HCT116 (cell line): ENCODE measurements at regions not wholly inside any gene's neighbourhood (a gene's known extent, or its start where the extent isn't known, plus 50 kb on each side); places are given as distances from the start of the nearest gene placed in this dataset.

ENCODE experiments used
- ATAC-seq: fragments of 200-7000 bp; cut with Tn5 transposase; 2 replicates; pipeline ENCODE4 v1.9.1; 2020; ENCODE audit warnings: mild to moderate bottlenecking, moderate library complexity
- BruUV-seq: library from RNA; stranded (reverse); fragments of 400-500 nt; replicated peaks from 2 replicates; lab custom pipeline; 2021; lab: Mats Ljungman, UMichigan
- CTCF ChIA-PET: fragments of 300-600 bp; sonication (Branson Sonifier 250); formaldehyde crosslinking; loops from one replicate; lab custom pipeline; 2021; ENCODE audit warnings: antibody characterized with exemption; lab: Charles Lee
- POLR2A ChIA-PET: fragments of 300-600, 350-600 bp; sonication (Branson Sonifier 250); formaldehyde crosslinking; loops from one replicate; lab custom pipeline; 2021; ENCODE audit warnings: antibody characterized with exemption; lab: Charles Lee
- RAD21 ChIA-PET, 2 experiments: fragments of 300-600 bp; sonication (Branson Sonifier 250); formaldehyde crosslinking; loops; one replicate each; lab custom pipeline; 2023; ENCODE audit warnings: low total read pairs in 2 of 2; ENCODE audit not compliant: uncharacterized antibody in 2 of 2, unreplicated experiment in 2 of 2, low non-redundant PET in 1 of 2; lab: Charles Lee
- DNase-seq: peaks from one replicate; pipeline ENCODE4 v3.0.0-alpha.2; 2010; ENCODE audit warnings: low read depth, low spot score
- H2AFZ ChIP-seq: fragments of 200-600 bp; shearing (Covaris generic), sonication (generic); 2 replicates; pipeline ENCODE4 v1.6.1; 2017; ENCODE audit warnings: low read depth, mixed run types, mixed read lengths, antibody characterized with exemption, low read length; ENCODE audit not compliant: poor library complexity, severe bottlenecking
- H3K27ac ChIP-seq: 2 replicates; pipeline ENCODE4 v1.5.1; 2012; ENCODE audit warnings: low read depth, low read length
- H3K27me3 ChIP-seq: fragments of 200-600 bp; sonication (generic); 2 replicates; pipeline ENCODE4 v1.6.1; 2016; ENCODE audit warnings: mixed run types, low read length, mixed read lengths; ENCODE audit not compliant: insufficient read depth
- H3K36me3 ChIP-seq, 2 experiments: fragments of 200-500 bp in 1 of 2; fragments of 200-600 bp in 1 of 2; sonication (Bioruptor generic) in 1 of 2; sonication (generic) in 1 of 2; 2 replicates each; pipeline versions ENCODE4 v1.5.1 to v1.6.1; 2014 to 2016; ENCODE audit warnings: low read length in 2 of 2, inconsistent platforms in 1 of 2, mixed read lengths in 1 of 2, mixed run types in 1 of 2; ENCODE audit not compliant: insufficient read depth in 2 of 2, control insufficient read depth in 1 of 2
- H3K4me1 ChIP-seq, 2 experiments: fragments of 200-600 bp in 1 of 2; sonication (generic) in 1 of 2; 2 replicates each; pipeline versions ENCODE4 v1.5.1 to v1.6.1; 2012 to 2017; ENCODE audit warnings: low read length in 2 of 2, inconsistent platforms in 1 of 2, mild to moderate bottlenecking in 1 of 2, mixed read lengths in 1 of 2, mixed run types in 1 of 2, moderate library complexity in 1 of 2; ENCODE audit not compliant: insufficient read depth in 2 of 2, control insufficient read depth in 1 of 2
- H3K4me2 ChIP-seq: fragments of 200-600 bp; sonication (generic); 2 replicates; pipeline ENCODE4 v1.6.1; 2017; ENCODE audit warnings: mixed run types, low read length, mixed read lengths
- H3K4me3 ChIP-seq, 2 experiments: fragments of 200-600 bp in 1 of 2; sonication (generic) in 1 of 2; replicated peaks in 1 of 2; 2 replicates each; pipeline ENCODE4 v1.5.1; 2011 to 2016; ENCODE audit warnings: low read length in 2 of 2, control low read depth in 1 of 2, low read depth in 1 of 2, mild to moderate bottlenecking in 1 of 2, mixed read lengths in 1 of 2, mixed run types in 1 of 2
- H3K79me2 ChIP-seq: fragments of 200-600 bp; sonication (generic); 2 replicates; pipeline ENCODE4 v1.6.1; 2017; ENCODE audit warnings: mild to moderate bottlenecking, mixed run types, low read length, moderate library complexity, mixed read lengths; ENCODE audit not compliant: insufficient read depth
- H3K9ac ChIP-seq: fragments of 200-600 bp; sonication (generic); 2 replicates; pipeline ENCODE4 v1.6.1; 2016; ENCODE audit warnings: low read length, mixed read lengths
- H3K9me2 ChIP-seq: fragments of 200-600 bp; sonication (generic), shearing (Covaris generic); 2 replicates; pipeline ENCODE4 v1.6.1; 2017; ENCODE audit warnings: mixed run types, mild to moderate bottlenecking, moderate library complexity; ENCODE audit not compliant: insufficient read depth
- H3K9me3 ChIP-seq, 2 experiments: fragments of 200-500 bp in 1 of 2; fragments of 200-600 bp in 1 of 2; sonication (Bioruptor generic) in 1 of 2; sonication (generic) in 1 of 2; 2 replicates each; pipeline ENCODE4 v1.6.1; 2014 to 2017; ENCODE audit warnings: low read length in 2 of 2, mixed read lengths in 2 of 2, inconsistent platforms in 1 of 2, low read depth in 1 of 2, mild to moderate bottlenecking in 1 of 2, mixed run types in 1 of 2, moderate library complexity in 1 of 2; ENCODE audit not compliant: control insufficient read depth in 1 of 2, insufficient read depth in 1 of 2
- H4K20me1 ChIP-seq: fragments of 200-600 bp; sonication (generic), shearing (Covaris generic); 2 replicates; pipeline ENCODE4 v1.6.1; 2017; ENCODE audit warnings: mixed run types, mild to moderate bottlenecking, moderate library complexity; ENCODE audit not compliant: insufficient read depth
- CTCF ChIP-seq, 3 experiments: fragments of 200-600 bp in 1 of 3; sonication (generic) in 1 of 3; IDR thresholded peaks in 2 of 3; conservative IDR thresholded peaks in 1 of 3; 2 replicates each; pipeline ENCODE4 v1.5.1; 2012 to 2017; ENCODE audit warnings: low read depth in 2 of 3, low read length in 2 of 3, antibody characterized with exemption in 1 of 3, borderline replicate concordance in 1 of 3, control low read depth in 1 of 3, mild to moderate bottlenecking in 1 of 3, mixed read lengths in 1 of 3, mixed run types in 1 of 3, moderate library complexity in 1 of 3; ENCODE audit not compliant: insufficient read depth in 1 of 3
- EGR1 ChIP-seq: IDR thresholded peaks from 2 replicates; pipeline ENCODE4 v1.6.1; 2012; ENCODE audit warnings: low read depth
- EZH2 ChIP-seq: fragments of 200-600 bp; sonication (generic); IDR thresholded peaks from 2 replicates; pipeline ENCODE4 v1.6.1; 2017; ENCODE audit warnings: antibody characterized with exemption, mixed run types
- EZH2phosphoT487 ChIP-seq: fragments of 200-600 bp; IDR thresholded peaks from 2 replicates; pipeline ENCODE4 v1.6.1; 2018; ENCODE audit warnings: antibody characterized with exemption, borderline replicate concordance
- FOSL1 ChIP-seq: IDR thresholded peaks from 2 replicates; pipeline ENCODE4 v1.6.1; 2012; ENCODE audit warnings: low read depth
- JUND ChIP-seq: IDR thresholded peaks from 2 replicates; pipeline ENCODE4 v1.6.1; 2012
- MAX ChIP-seq: IDR thresholded peaks from 2 replicates; pipeline ENCODE4 v1.6.1; 2012
- POLR2A ChIP-seq: IDR thresholded peaks from 2 replicates; pipeline ENCODE4 v1.7.0; 2011; ENCODE audit warnings: borderline replicate concordance; ENCODE audit not compliant: insufficient read depth, insufficient read length; ENCODE audit errors: extremely low read depth
- RAD21 ChIP-seq: IDR thresholded peaks from 2 replicates; pipeline ENCODE4 v1.6.1; 2012; ENCODE audit warnings: low read depth, mild to moderate bottlenecking
- REST ChIP-seq: IDR thresholded peaks from 2 replicates; pipeline ENCODE4 v1.6.1; 2012; ENCODE audit warnings: low read depth
- SIN3A ChIP-seq: IDR thresholded peaks from 2 replicates; pipeline ENCODE4 v1.6.1; 2012; ENCODE audit warnings: low read depth
- SRF ChIP-seq: IDR thresholded peaks from 2 replicates; pipeline ENCODE4 v1.6.1; 2012; ENCODE audit warnings: low read depth
- ZBTB33 ChIP-seq: IDR thresholded peaks from 2 replicates; pipeline ENCODE4 v1.6.1; 2011; ENCODE audit warnings: mild to moderate bottlenecking, low read length, moderate library complexity; ENCODE audit not compliant: insufficient replicate concordance; ENCODE audit errors: extremely low read depth
- ZNF274 ChIP-seq: fragments of 200-500 bp; sonication (Bioruptor generic); IDR thresholded peaks from 2 replicates; pipeline ENCODE4 v1.6.1; 2014; ENCODE audit warnings: mild to moderate bottlenecking, low read depth, low read length, inconsistent platforms
- intact Hi-C: fragments of 100-400 bp; cut with micrococcal nuclease; formaldehyde crosslinking; loops from 2 replicates; pipeline ENCODE4 v1.10.0; 2022

- intact Hi-C loops, result no loop called here
- Histone ChIP-seq H4K20me1 (no peaks in the 10 kb centered on the region), H3K4me1 (no peaks in the 10 kb centered on the region), H3K4me2 (no peak overlapping the region), H3K36me3 (no peaks in the 10 kb centered on the region), H3K79me2 (no peaks in the 10 kb centered on the region), H3K27me3 (no peaks in the 10 kb centered on the region), H2AFZ (no peak overlapping the region), H3K9me3 (no peaks in the 10 kb centered on the region), H3K9ac (no peak overlapping the region), H3K4me3 (no peak overlapping the region), H3K27ac (no peak overlapping the region), H3K9me2 (no peaks in the 10 kb centered on the region)
- ChIA-PET CTCF (no interaction called here), RAD21 (no interaction called here), POLR2A (no interaction called here)
- BruUV-seq, result no TSS peak
- no peak for TF ChIP-seq ZNF274
- ATAC-seq (no peak), DNase-seq (no peak)
Observed at GRCh38 chr4:187417721-187418120, 577.9 kb upstream of the ZFP42 start.

- ChIA-PET RAD21 (no interaction called here), CTCF (no interaction called here), POLR2A (no interaction called here)
- H3K9me2 ChIP-seq, result no peaks in the 10 kb centered on the region
- no peaks in the 10 kb centered on the region for H3K4me1 ChIP-seq
- no peak for DNase-seq
- no peaks in the 10 kb centered on the region for H3K9me3 ChIP-seq
- no peaks in the 10 kb centered on the region for H3K79me2 ChIP-seq
- BruUV-seq, result no TSS peak
- H3K27ac ChIP-seq, result no peak overlapping the region
- no peaks in the 10 kb centered on the region for H3K27me3 ChIP-seq
- H2AFZ ChIP-seq, result no peak overlapping the region
- no peaks in the 10 kb centered on the region for H3K36me3 ChIP-seq
- intact Hi-C loops, result no loop called here
- no peak overlapping the region for H3K4me2 ChIP-seq
- no peak overlapping the region for H3K9ac ChIP-seq
- H4K20me1 ChIP-seq, result no peaks in the 10 kb centered on the region
- no peak overlapping the region for H3K4me3 ChIP-seq
- no peak for ATAC-seq
- TF ChIP-seq SRF (no peak), MAX (no peak), RAD21 (no peak), POLR2A (no peak), EZH2phosphoT487 (no peak), REST (no peak), FOSL1 (no peak), EGR1 (no peak), CTCF (IDR thresholded peaks at IDR 0.05 in 2 of 3, conservative IDR thresholded peaks at IDR 0.05 in 1 of 3; ENCODE audit: borderline replicate concordance in 1 of 3, insufficient read depth in 1 of 3, low read depth in 2 of 3, low read length in 2 of 3) (no peak), EZH2 (no peak), ZNF274 (no peak), SIN3A (no peak), ZBTB33 (no peak), JUND (no peak)
Observed at GRCh38 chr4:187422655-187423054, 572.9 kb upstream of the ZFP42 start.
